Fibroblast of lung (primary cell): ENCODE measurements at regions not wholly inside any gene's neighbourhood (a gene's known extent, or its start where the extent isn't known, plus 50 kb on each side); places are given as distances from the start of the nearest gene placed in this dataset.

ENCODE experiments used
- DNase-seq, 2 donors: peaks; one replicate each; pipeline versions ENCODE4 v3.0.0 to v3.0.0-alpha.2; 2010; ENCODE audit warnings: low read depth in 2 of 2
- H2AFZ ChIP-seq: 2 replicates; pipeline ENCODE4 v1.5.1; 2012; ENCODE audit warnings: low read length, control low read depth, inconsistent platforms
- H3K27ac ChIP-seq: 2 replicates; pipeline ENCODE4 v1.5.1; 2011; ENCODE audit warnings: low read length, control low read depth; ENCODE audit not compliant: insufficient read depth
- H3K27me3 ChIP-seq: 2 replicates; pipeline ENCODE4 v1.5.1; 2011; ENCODE audit warnings: mild to moderate bottlenecking, low read length; ENCODE audit not compliant: control insufficient read depth, insufficient read depth
- H3K36me3 ChIP-seq: 2 replicates; pipeline ENCODE4 v1.5.1; 2011; ENCODE audit warnings: low read length; ENCODE audit not compliant: control insufficient read depth, insufficient read depth
- H3K4me1 ChIP-seq: 2 replicates; pipeline ENCODE4 v1.5.1; 2011; ENCODE audit warnings: low read length; ENCODE audit not compliant: control insufficient read depth, insufficient read depth; ENCODE audit errors: extremely low read depth
- H3K4me2 ChIP-seq: 2 replicates; pipeline ENCODE4 v1.5.1; 2011; ENCODE audit warnings: low read length, control low read depth; ENCODE audit not compliant: insufficient read depth; ENCODE audit errors: extremely low read depth
- H3K4me3 ChIP-seq, 4 experiments: fragments of 200-600 bp in 1 of 4; sonication (generic) in 1 of 4; replicated peaks in 1 of 4; 2 replicates each; pipeline ENCODE4 v1.5.1; 2011 to 2016; ENCODE audit warnings: low read length in 4 of 4, low read depth in 3 of 4, mild to moderate bottlenecking in 3 of 4, control low read depth in 2 of 4, inconsistent platforms in 1 of 4, mixed read lengths in 1 of 4; ENCODE audit not compliant: insufficient read depth in 1 of 4; ENCODE audit errors: control extremely low read depth in 1 of 4
- H3K79me2 ChIP-seq: 2 replicates; pipeline ENCODE4 v1.5.1; 2012; ENCODE audit warnings: mild to moderate bottlenecking, low read length, inconsistent platforms; ENCODE audit not compliant: control insufficient read depth, insufficient read depth
- H3K9ac ChIP-seq: 2 replicates; pipeline ENCODE4 v1.5.1; 2011; ENCODE audit warnings: mild to moderate bottlenecking, low read length, control low read depth; ENCODE audit not compliant: insufficient read depth
- H3K9me3 ChIP-seq: 2 replicates; pipeline ENCODE4 v1.5.1; 2012; ENCODE audit warnings: low read depth, low read length; ENCODE audit not compliant: control insufficient read depth, insufficient read depth
- H4K20me1 ChIP-seq: 2 replicates; pipeline ENCODE4 v1.5.1; 2011; ENCODE audit warnings: low read length; ENCODE audit not compliant: control insufficient read depth, insufficient read depth; ENCODE audit errors: extremely low read depth
- CTCF ChIP-seq, 2 donors: IDR thresholded peaks in 1 of 2; conservative IDR thresholded peaks in 1 of 2; 1 replicate in 1 of 2; 2 replicates in 1 of 2; pipeline ENCODE4 v1.5.1; 2011 to 2012; ENCODE audit warnings: low read length in 2 of 2, control low read depth in 1 of 2, inconsistent platforms in 1 of 2, low read depth in 1 of 2, mild to moderate bottlenecking in 1 of 2
- EZH2 ChIP-seq: IDR thresholded peaks from 2 replicates; pipeline ENCODE4 v1.5.1; 2012; ENCODE audit warnings: low read length, control low read depth, mild to moderate bottlenecking; ENCODE audit errors: missing control alignments

- no peak for DNase-seq
- Histone ChIP-seq H3K79me2 (no peaks in the 10 kb centered on the region), H2AFZ (no peak overlapping the region), H3K27ac (no peak overlapping the region), H3K9ac (no peak overlapping the region), H3K9me3 (no peaks in the 10 kb centered on the region), H3K4me1 (no peaks in the 10 kb centered on the region), H3K27me3 (no peaks in the 10 kb centered on the region), H3K36me3 (no peaks in the 10 kb centered on the region), H3K4me3 (no peak overlapping the region), H4K20me1 (no peaks in the 10 kb centered on the region), H3K4me2 (no peak overlapping the region)
- TF ChIP-seq EZH2 = no peak
- TF ChIP-seq CTCF (conservative IDR thresholded peaks at IDR 0.05 in 1 of 2, IDR thresholded peaks at IDR 0.05 in 1 of 2; ENCODE audit: low read depth in 1 of 2, low read length in 2 of 2) = no peak
Observed at GRCh38 chr6:63154535-63154934, 56.7 kb upstream of the FKBP1C start.
